ENCODE measurements at regions not wholly inside any gene's neighbourhood (a gene's known extent, or its start where the extent isn't known, plus 50 kb on each side); places are given as distances from the start of the nearest gene placed in this dataset.

- Mint-ChIP-seq H3K27me3 (ENCODE audit: unreplicated experiment) (peaks cover 1% of the 10 kb centered on the region), H3K4me3 (ENCODE audit: unreplicated experiment) (no peak overlapping the region), H3K4me1 (ENCODE audit: unreplicated experiment) (no peaks in the 10 kb centered on the region), H3K27ac (ENCODE audit: unreplicated experiment) (no peak overlapping the region), H3K9me3 (ENCODE audit: unreplicated experiment) (no peaks in the 10 kb centered on the region), H3K36me3 (ENCODE audit: low read depth, unreplicated experiment) (peaks cover 16% of the 10 kb centered on the region)
- no peak for TF ChIP-seq CTCF (IDR thresholded peaks at IDR 0.05; ENCODE audit: unreplicated experiment)
- DNase-seq (ENCODE audit: low spot score) = no peak
Observed at GRCh38 chr2:34547900-34548299, 948.8 kb upstream of the FAM98A start.

- DNase-seq (ENCODE audit: low spot score) = no peak
- no peaks in the 10 kb centered on the region for H3K9me3 Mint-ChIP-seq (ENCODE audit: unreplicated experiment)
- H3K4me3 Mint-ChIP-seq (ENCODE audit: unreplicated experiment) = no peak overlapping the region
- no peak overlapping the region for H3K27ac Mint-ChIP-seq (ENCODE audit: unreplicated experiment)
- TF ChIP-seq CTCF (IDR thresholded peaks at IDR 0.05; ENCODE audit: unreplicated experiment) = no peak
- H3K27me3 Mint-ChIP-seq (ENCODE audit: unreplicated experiment) = peaks cover 1% of the 10 kb centered on the region
- H3K4me1 Mint-ChIP-seq (ENCODE audit: unreplicated experiment) = no peaks in the 10 kb centered on the region
- peaks cover 16% of the 10 kb centered on the region for H3K36me3 Mint-ChIP-seq (ENCODE audit: low read depth, unreplicated experiment)
Observed at GRCh38 chr2:34547340-34547739, 948.2 kb upstream of the FAM98A start.

- Mint-ChIP-seq H3K27me3 (ENCODE audit: unreplicated experiment) (peaks cover 1% of the 10 kb centered on the region), H3K9me3 (ENCODE audit: unreplicated experiment) (no peaks in the 10 kb centered on the region), H3K27ac (ENCODE audit: unreplicated experiment) (no peak overlapping the region), H3K4me1 (ENCODE audit: unreplicated experiment) (no peaks in the 10 kb centered on the region), H3K36me3 (ENCODE audit: low read depth, unreplicated experiment) (peaks cover 16% of the 10 kb centered on the region), H3K4me3 (ENCODE audit: unreplicated experiment) (no peak overlapping the region)
- TF ChIP-seq CTCF (IDR thresholded peaks at IDR 0.05; ENCODE audit: unreplicated experiment) = no peak
- no peak for DNase-seq (ENCODE audit: low spot score)
Observed at GRCh38 chr2:34545486-34546136, 946.5 kb upstream of the FAM98A start.

- no peaks in the 10 kb centered on the region for H3K36me3 Mint-ChIP-seq (ENCODE audit: low read depth, unreplicated experiment)
- H3K4me3 Mint-ChIP-seq (ENCODE audit: unreplicated experiment) = no peak overlapping the region
- TF ChIP-seq CTCF (IDR thresholded peaks at IDR 0.05; ENCODE audit: unreplicated experiment) = no peak
- peaks cover 13% of the 10 kb centered on the region for H3K4me1 Mint-ChIP-seq (ENCODE audit: unreplicated experiment)
- no peak for DNase-seq (ENCODE audit: low spot score)
- no peaks in the 10 kb centered on the region for H3K27me3 Mint-ChIP-seq (ENCODE audit: unreplicated experiment)
- H3K27ac Mint-ChIP-seq (ENCODE audit: unreplicated experiment) = no peak overlapping the region
- H3K9me3 Mint-ChIP-seq (ENCODE audit: unreplicated experiment) = no peaks in the 10 kb centered on the region
Observed at GRCh38 chr2:34534761-34535160, 935.7 kb upstream of the FAM98A start.

- Mint-ChIP-seq H3K4me1 (ENCODE audit: unreplicated experiment) (peaks cover 13% of the 10 kb centered on the region), H3K27me3 (ENCODE audit: unreplicated experiment) (no peaks in the 10 kb centered on the region), H3K27ac (ENCODE audit: unreplicated experiment) (no peak overlapping the region), H3K4me3 (ENCODE audit: unreplicated experiment) (no peak overlapping the region), H3K9me3 (ENCODE audit: unreplicated experiment) (no peaks in the 10 kb centered on the region), H3K36me3 (ENCODE audit: low read depth, unreplicated experiment) (no peaks in the 10 kb centered on the region)
- no peak for TF ChIP-seq CTCF (IDR thresholded peaks at IDR 0.05; ENCODE audit: unreplicated experiment)
- no peak for DNase-seq (ENCODE audit: low spot score)
Observed at GRCh38 chr2:34534341-34534740, 935.2 kb upstream of the FAM98A start.
